GM12864 (cell line): ENCODE measurements at regions not wholly inside any gene's neighbourhood (a gene's known extent, or its start where the extent isn't known, plus 50 kb on each side); places are given as distances from the start of the nearest gene placed in this dataset.

ENCODE experiments used
- DNase-seq: peaks from one replicate; pipeline ENCODE4 v3.0.0-alpha.2; 2011; ENCODE audit warnings: low read depth
- H3K4me3 ChIP-seq: 2 replicates; pipeline ENCODE4 v1.5.1; 2011; ENCODE audit warnings: mild to moderate bottlenecking, low read depth, low read length, control low read depth
- CTCF ChIP-seq: IDR thresholded peaks from 2 replicates; pipeline ENCODE4 v1.5.1; 2011; ENCODE audit warnings: low read depth, mild to moderate bottlenecking, moderate library complexity, low read length, control low read depth, inconsistent platforms; ENCODE audit errors: missing control alignments

DNA sequence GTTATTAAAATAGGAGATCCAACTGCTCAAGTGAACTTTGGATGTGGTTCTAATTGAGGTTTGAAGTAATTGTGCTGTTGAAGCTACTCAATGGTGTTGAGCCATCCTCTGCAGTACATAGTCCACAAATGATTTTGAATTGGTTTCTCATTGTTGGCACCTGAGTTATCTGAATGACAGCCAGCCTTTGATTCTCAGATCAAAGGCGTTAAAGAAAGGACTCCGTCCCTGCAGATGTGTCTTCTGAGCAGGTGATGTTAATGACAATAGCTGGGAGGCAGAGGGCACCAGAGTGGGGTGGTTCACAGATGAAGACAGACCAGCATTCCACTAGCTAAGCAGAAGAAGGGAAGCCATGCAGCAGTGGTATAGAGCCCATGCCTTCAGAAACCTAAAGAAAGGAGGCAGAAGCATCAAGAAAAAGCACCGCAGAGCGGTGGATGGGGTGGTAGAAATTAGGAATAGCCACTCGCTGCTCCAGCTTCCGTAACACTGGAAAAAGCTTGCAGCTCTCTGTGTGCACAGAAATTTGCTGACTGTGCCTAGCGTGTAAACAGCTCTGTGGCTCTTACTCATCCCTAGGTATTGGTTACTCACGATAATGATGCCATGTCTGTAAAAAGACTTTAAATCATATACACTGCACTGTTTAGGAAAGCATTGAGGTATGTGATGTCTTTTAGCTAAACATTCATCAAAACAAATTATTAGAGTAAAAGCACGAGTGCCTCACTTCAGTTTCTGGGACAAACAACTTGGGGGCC lies 79.2 kb upstream of the CLCN4 start:
- no peak for DNase-seq
- H3K4me3 ChIP-seq = no peak overlapping the region
- TF ChIP-seq CTCF = no peak

GRCh38 chrX:10078266-10078665 lies 78.5 kb upstream of the CLCN4 start:
- no peak for TF ChIP-seq CTCF
- no peak for DNase-seq
- no peak overlapping the region for H3K4me3 ChIP-seq

DNA sequence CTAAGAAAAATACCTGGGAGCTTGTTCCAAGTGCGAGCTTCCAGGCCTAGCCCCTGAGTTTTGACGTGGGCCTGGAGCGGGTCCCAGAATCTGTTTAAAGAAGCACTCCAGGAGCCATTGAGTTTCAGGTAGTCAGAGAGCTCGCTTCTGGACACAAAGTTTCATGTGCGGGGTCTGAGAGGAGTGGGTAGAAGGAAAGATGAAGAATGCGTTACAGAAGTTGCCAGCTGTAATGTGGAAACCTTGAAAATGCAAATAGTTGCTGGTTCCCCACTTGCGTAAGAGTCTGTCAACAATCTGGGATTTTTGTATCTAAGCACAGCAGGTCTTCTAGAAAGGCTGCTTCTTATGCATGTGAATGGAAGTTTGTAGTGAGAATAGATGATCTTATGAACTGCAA lies 77.5 kb upstream of the CLCN4 start:
- no peak for TF ChIP-seq CTCF
- no peak for DNase-seq
- no peak overlapping the region for H3K4me3 ChIP-seq

- no peak for TF ChIP-seq CTCF
- DNase-seq = no peak
- no peak overlapping the region for H3K4me3 ChIP-seq
Observed at GRCh38 chrX:10083809-10084208, 73.0 kb upstream of the CLCN4 start.

GRCh38 chrX:10085223-10085622 lies 71.6 kb upstream of the CLCN4 start:
- DNase-seq = no peak
- no peak for TF ChIP-seq CTCF

DNA sequence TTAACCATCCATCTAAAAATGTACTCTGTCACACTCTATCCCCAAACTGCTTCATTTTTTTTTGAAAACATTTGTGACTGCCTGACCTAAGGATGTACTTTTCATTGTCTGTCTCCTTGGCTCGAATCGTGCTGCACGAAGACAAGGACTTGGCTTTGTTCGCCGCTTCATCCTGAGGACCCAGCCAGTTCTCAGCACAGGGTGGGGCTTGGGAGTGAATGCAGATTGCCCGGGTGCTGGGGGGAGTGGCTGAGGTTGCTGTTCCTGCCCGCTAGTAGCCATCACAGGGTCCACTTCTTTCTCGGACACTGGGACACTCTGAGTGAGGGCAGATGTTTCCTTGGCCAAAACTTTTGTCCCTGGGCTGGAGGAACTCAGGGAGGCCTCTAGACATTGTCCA lies 70.1 kb upstream of the CLCN4 start:
- TF ChIP-seq CTCF = no peak
- DNase-seq = no peak
- no peak overlapping the region for H3K4me3 ChIP-seq

More at GRCh38 chrX:10085223-10085622, 71.6 kb upstream of the CLCN4 start:
- no peak overlapping the region for H3K4me3 ChIP-seq

DNA sequence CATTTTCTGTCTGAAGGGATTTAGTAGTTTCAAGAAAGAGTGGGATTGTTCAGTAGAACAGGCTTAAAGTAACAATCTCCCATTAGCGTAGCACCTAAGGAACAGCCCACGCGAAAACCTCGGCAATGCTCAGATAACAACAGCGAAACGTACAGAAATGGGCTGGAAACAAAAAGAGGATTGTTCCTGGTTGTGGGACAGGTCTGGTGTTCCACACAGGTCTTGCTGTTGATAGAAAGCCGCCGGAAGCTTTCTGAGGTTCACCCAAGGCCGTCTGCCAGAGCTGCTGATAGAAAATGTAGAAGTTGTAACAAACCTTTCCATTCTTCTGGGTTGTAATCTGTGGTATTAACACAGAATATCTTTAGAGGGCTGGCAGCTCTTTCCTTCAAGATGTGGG lies 69.4 kb upstream of the CLCN4 start:
- no peak overlapping the region for H3K4me3 ChIP-seq
- no peak for DNase-seq
- TF ChIP-seq CTCF = no peak
